GM23338 (cell line): ENCODE measurements at regions not wholly inside any gene's neighbourhood (a gene's known extent, or its start where the extent isn't known, plus 50 kb on each side); places are given as distances from the start of the nearest gene placed in this dataset.

ENCODE experiments used
- ATAC-seq: fragments of 200-7000 bp; cut with Tn5 transposase; 3 replicates; pipeline ENCODE4 v1.9.1; 2020
- DNase-seq: peaks from one replicate; pipeline ENCODE4 v3.0.0-alpha.2; 2015; ENCODE audit warnings: low spot score
- H2AFZ ChIP-seq: fragments of 200-600 bp; sonication (generic); 2 replicates; pipeline ENCODE4 v1.8.0; 2016; ENCODE audit warnings: antibody characterized with exemption, mild to moderate bottlenecking, moderate library complexity
- H3F3A ChIP-seq: fragments of 200-600 bp; sonication (generic); replicated peaks from 2 replicates; pipeline ENCODE4 v1.8.0; 2017; ENCODE audit warnings: antibody characterized with exemption, mixed run types, low read depth
- H3K27ac ChIP-seq: fragments of 200-600 bp; sonication (generic); 2 replicates; pipeline ENCODE4 v1.6.1; 2016; ENCODE audit warnings: low read depth
- H3K27me3 ChIP-seq: fragments of 200-600 bp; sonication (generic); 2 replicates; pipeline ENCODE4 v1.8.0; 2016; ENCODE audit warnings: mild to moderate bottlenecking, mixed run types, moderate library complexity; ENCODE audit not compliant: insufficient read depth
- H3K36me3 ChIP-seq: fragments of 200-600 bp; sonication (generic); 2 replicates; pipeline ENCODE4 v1.8.0; 2016; ENCODE audit warnings: mild to moderate bottlenecking; ENCODE audit not compliant: insufficient read depth
- H3K4me1 ChIP-seq: fragments of 200-600 bp; sonication (generic); 2 replicates; pipeline ENCODE4 v1.8.0; 2016; ENCODE audit warnings: mild to moderate bottlenecking, moderate library complexity; ENCODE audit not compliant: insufficient read depth
- H3K4me2 ChIP-seq: fragments of 200-600 bp; sonication (generic); 2 replicates; pipeline ENCODE4 v1.7.1; 2017; ENCODE audit warnings: mixed run types
- H3K4me3 ChIP-seq: fragments of 200-600 bp; sonication (generic); 2 replicates; pipeline ENCODE4 v1.6.1; 2016; ENCODE audit warnings: mixed run types
- H3K79me2 ChIP-seq: fragments of 200-600 bp; sonication (generic); replicated peaks from 2 replicates; pipeline ENCODE4 v1.8.0; 2017; ENCODE audit warnings: mild to moderate bottlenecking; ENCODE audit not compliant: insufficient read depth
- H3K9me2 ChIP-seq: fragments of 200-600 bp; sonication (generic); 2 replicates; pipeline ENCODE4 v1.8.0; 2017; ENCODE audit not compliant: insufficient read depth
- H4K20me1 ChIP-seq: fragments of 200-600 bp; sonication (generic); replicated peaks from 2 replicates; pipeline ENCODE4 v1.8.0; 2017; ENCODE audit warnings: mild to moderate bottlenecking; ENCODE audit not compliant: insufficient read depth
- H3K27ac Mint-ChIP-seq: 2 replicates; pipeline ENCODE4 v1.8.0; 2020; ENCODE audit warnings: inconsistent platforms, mild to moderate bottlenecking, moderate library complexity, mixed read lengths
- H3K27me3 Mint-ChIP-seq: 3 replicates; pipeline ENCODE4 v1.8.0; 2022; ENCODE audit warnings: low read depth, mild to moderate bottlenecking, moderate library complexity, mixed read lengths, inconsistent platforms; ENCODE audit not compliant: insufficient read depth, poor library complexity
- H3K36me3 Mint-ChIP-seq: 3 replicates; pipeline ENCODE4 v1.8.0; 2021; ENCODE audit warnings: low read depth, mild to moderate bottlenecking, inconsistent platforms, moderate library complexity, mixed read lengths
- H3K4me1 Mint-ChIP-seq: 3 replicates; pipeline ENCODE4 v1.8.0; 2020; ENCODE audit warnings: mild to moderate bottlenecking, inconsistent platforms, mixed read lengths
- H3K4me3 Mint-ChIP-seq: 3 replicates; pipeline ENCODE4 v1.8.0; 2021; ENCODE audit warnings: moderate library complexity, mild to moderate bottlenecking, inconsistent platforms, mixed read lengths
- H3K9me3 Mint-ChIP-seq: 3 replicates; pipeline ENCODE4 v1.8.0; 2020; ENCODE audit warnings: moderate library complexity, mild to moderate bottlenecking, inconsistent platforms, mixed read lengths
- CREB1 ChIP-seq: fragments of 250-450 bp; sonication (Bioruptor Pico); IDR thresholded peaks from 2 replicates; pipeline ENCODE4 v1.5.0; 2020; ENCODE audit warnings: low read depth, mild to moderate bottlenecking, moderate library complexity
- EZH2 ChIP-seq: fragments of 200-600 bp; sonication (generic); IDR thresholded peaks from one replicate; pipeline ENCODE4 v1.8.0; 2017; ENCODE audit warnings: antibody characterized with exemption, mild to moderate bottlenecking, low read depth; ENCODE audit not compliant: unreplicated experiment
- EZH2phosphoT487 ChIP-seq: fragments of 200-600 bp; sonication (generic); IDR thresholded peaks from one replicate; pipeline ENCODE4 v1.8.1; 2018; ENCODE audit warnings: antibody characterized with exemption; ENCODE audit not compliant: unreplicated experiment
- JUNB ChIP-seq: IDR thresholded peaks from one replicate; pipeline ENCODE4 v1.6.1; 2016; ENCODE audit warnings: antibody characterized with exemption; ENCODE audit not compliant: unreplicated experiment
- NANOG ChIP-seq: IDR thresholded peaks from 2 replicates; pipeline ENCODE4 v1.6.1; 2016; ENCODE audit warnings: antibody characterized with exemption, borderline replicate concordance
- POLR2AphosphoS5 ChIP-seq: IDR thresholded peaks from 2 replicates; pipeline ENCODE4 v1.6.1; 2016; ENCODE audit warnings: antibody characterized with exemption, low read depth
- STAT1 ChIP-seq: IDR thresholded peaks from one replicate; pipeline ENCODE4 v1.6.1; 2016; ENCODE audit warnings: antibody characterized with exemption; ENCODE audit not compliant: unreplicated experiment
- ZNF114 ChIP-seq: fragments of 250-450 bp; sonication (Bioruptor Pico); IDR thresholded peaks from 2 replicates; pipeline ENCODE4 v1.5.0; 2020; ENCODE audit warnings: mild to moderate bottlenecking, moderate library complexity
- ZNF462 ChIP-seq: fragments of 250-450 bp; sonication (Bioruptor Pico); IDR thresholded peaks from 2 replicates; pipeline ENCODE4 v1.5.0; 2020; ENCODE audit warnings: mild to moderate bottlenecking, moderate library complexity

DNA sequence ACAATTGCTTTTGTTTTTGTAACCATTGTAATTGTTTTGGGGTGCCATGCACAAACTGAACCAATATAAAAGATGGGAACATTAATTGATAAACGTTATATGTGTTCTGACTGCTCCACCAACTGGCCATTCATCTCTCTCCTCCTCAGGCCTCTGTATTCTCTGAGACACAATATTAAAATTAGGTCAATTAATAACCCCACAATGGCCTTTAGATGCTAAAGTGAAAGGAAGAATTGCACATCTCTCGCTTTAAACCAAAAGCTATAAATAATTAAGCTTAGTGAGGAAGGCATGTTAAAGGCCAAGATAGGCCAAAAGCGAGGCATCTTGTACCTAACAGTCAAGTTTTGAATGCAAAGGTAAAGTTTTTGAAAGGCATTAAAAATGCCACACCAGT lies 448.4 kb upstream of the ITGA1 start (continued):
- TF ChIP-seq ZNF462 (CRISPR knock-in tag), result no peak
- TF ChIP-seq JUNB, result no peak
- TF ChIP-seq EZH2, result no peak
- no peak for TF ChIP-seq STAT1
- no peak for TF ChIP-seq ZNF114 (CRISPR knock-in tag)
- TF ChIP-seq POLR2AphosphoS5, result no peak
- TF ChIP-seq EZH2phosphoT487, result no peak

GRCh38 chr5:52342361-52342760 lies 445.4 kb upstream of the ITGA1 start:
- H3K4me3 ChIP-seq, result no peak overlapping the region
- H4K20me1 ChIP-seq, result no peaks in the 10 kb centered on the region
- H3K27ac ChIP-seq, result no peak overlapping the region
- Mint-ChIP-seq H3K36me3 (no peaks in the 10 kb centered on the region), H3K4me3 (no peak overlapping the region), H3K27me3 (no peaks in the 10 kb centered on the region), H3K27ac (no peak overlapping the region), H3K4me1 (peaks cover 10% of the 10 kb centered on the region; the same call in 2 of the 3 replicates), H3K9me3 (0 out of 3 replicates have a peak, but pooled peaks cover 4% of the 10 kb centered on the region)
- H3K4me2 ChIP-seq, result no peak overlapping the region
- H3K27me3 ChIP-seq, result no peaks in the 10 kb centered on the region
- TF ChIP-seq EZH2phosphoT487 (no peak), NANOG (no peak), CREB1 (CRISPR knock-in tag) (no peak), STAT1 (no peak)
- H2AFZ ChIP-seq, result no peak overlapping the region
- no peaks in the 10 kb centered on the region for H3K9me2 ChIP-seq
- H3F3A ChIP-seq, result no peaks in the 10 kb centered on the region
- no peak for DNase-seq
- peaks cover 11% of the 10 kb centered on the region for H3K4me1 ChIP-seq
- ATAC-seq, result no peak
- H3K79me2 ChIP-seq, result no peaks in the 10 kb centered on the region
- H3K36me3 ChIP-seq, result no peaks in the 10 kb centered on the region
